ENCODE measurements at regions not wholly inside any gene's neighbourhood (a gene's known extent, or its start where the extent isn't known, plus 50 kb on each side); places are given as distances from the start of the nearest gene placed in this dataset.

DNA sequence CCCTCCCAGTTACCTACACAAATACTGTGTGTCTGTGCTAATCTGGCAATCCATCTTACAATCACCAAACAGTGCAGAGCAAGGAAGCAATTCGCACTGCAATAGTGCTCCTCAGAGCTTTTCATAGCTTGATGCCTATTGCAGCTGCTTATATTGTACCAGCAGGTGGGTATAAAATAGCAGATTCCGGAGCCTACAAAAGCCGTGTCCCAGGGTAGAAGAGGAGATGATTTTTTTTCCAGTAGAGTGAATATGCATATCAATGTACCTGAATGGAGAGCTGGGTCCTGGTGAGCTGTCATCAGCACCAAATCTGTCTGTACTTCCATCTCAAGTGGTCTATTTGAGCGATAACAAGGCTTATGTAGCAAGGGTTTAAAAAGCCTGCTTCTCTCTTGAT, 668.4 kb downstream of the DIAPH3 start:
- TF ChIP-seq POLR2A (IDR thresholded peaks at IDR 0.05) (no peak), EP300 (IDR thresholded peaks at IDR 0.05) (no peak)
- TF ChIP-seq, protein P1, sequence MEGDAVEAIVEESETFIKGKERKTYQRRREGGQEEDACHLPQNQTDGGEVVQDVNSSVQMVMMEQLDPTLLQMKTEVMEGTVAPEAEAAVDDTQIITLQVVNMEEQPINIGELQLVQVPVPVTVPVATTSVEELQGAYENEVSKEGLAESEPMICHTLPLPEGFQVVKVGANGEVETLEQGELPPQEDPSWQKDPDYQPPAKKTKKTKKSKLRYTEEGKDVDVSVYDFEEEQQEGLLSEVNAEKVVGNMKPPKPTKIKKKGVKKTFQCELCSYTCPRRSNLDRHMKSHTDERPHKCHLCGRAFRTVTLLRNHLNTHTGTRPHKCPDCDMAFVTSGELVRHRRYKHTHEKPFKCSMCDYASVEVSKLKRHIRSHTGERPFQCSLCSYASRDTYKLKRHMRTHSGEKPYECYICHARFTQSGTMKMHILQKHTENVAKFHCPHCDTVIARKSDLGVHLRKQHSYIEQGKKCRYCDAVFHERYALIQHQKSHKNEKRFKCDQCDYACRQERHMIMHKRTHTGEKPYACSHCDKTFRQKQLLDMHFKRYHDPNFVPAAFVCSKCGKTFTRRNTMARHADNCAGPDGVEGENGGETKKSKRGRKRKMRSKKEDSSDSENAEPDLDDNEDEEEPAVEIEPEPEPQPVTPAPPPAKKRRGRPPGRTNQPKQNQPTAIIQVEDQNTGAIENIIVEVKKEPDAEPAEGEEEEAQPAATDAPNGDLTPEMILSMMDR (IDR thresholded peaks at IDR 0.05) = no peak

Data from tibial nerve (tissue), 4 donors.